ENCODE measurements at regions not wholly inside any gene's neighbourhood (a gene's known extent, or its start where the extent isn't known, plus 50 kb on each side); places are given as distances from the start of the nearest gene placed in this dataset.

- DNase-seq (ENCODE audit: insufficient read length) (no peak), FAIRE-seq (no peak)
- TF ChIP-seq POLR2A (IDR thresholded peaks at IDR 0.05; ENCODE audit: low read depth, low read length) (no peak), POLR2AphosphoS5 (IDR thresholded peaks at IDR 0.05; ENCODE audit: low read depth, low read length) (no peak), TAF1 (IDR thresholded peaks at IDR 0.05; ENCODE audit: borderline replicate concordance, low read depth, low read length) (no peak)
Observed at GRCh38 chr4:107213880-107214279, 177.8 kb upstream of the DKK2 start.

DNA sequence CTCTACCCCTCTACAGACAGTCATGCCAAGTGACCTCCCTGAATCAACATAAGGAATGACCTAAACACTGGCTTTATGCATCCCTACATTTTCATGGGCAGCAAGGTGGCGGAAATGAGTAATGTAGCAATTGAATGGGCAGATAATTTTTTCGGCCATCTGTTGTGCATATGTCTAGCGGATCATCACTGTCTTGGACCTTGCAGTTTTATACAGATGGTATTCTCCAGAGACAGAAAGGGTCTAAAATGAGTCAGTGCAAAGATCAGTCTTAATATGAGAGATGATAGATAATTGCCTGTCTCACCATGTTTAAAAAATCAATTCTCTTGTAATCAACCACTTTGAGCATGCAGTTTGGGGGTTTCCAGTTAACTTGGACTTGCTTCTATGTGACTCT is 177.3 kb upstream of the DKK2 start:
- no peak for FAIRE-seq
- DNase-seq (ENCODE audit: insufficient read length), result no peak
- TF ChIP-seq POLR2AphosphoS5 (IDR thresholded peaks at IDR 0.05; ENCODE audit: low read depth, low read length), result no peak
- no peak for TF ChIP-seq POLR2A (IDR thresholded peaks at IDR 0.05; ENCODE audit: low read depth, low read length)
- TF ChIP-seq TAF1 (IDR thresholded peaks at IDR 0.05; ENCODE audit: borderline replicate concordance, low read depth, low read length), result no peak

- FAIRE-seq, result no peak
- TF ChIP-seq POLR2A (IDR thresholded peaks at IDR 0.05; ENCODE audit: low read depth, low read length) (no peak), TAF1 (IDR thresholded peaks at IDR 0.05; ENCODE audit: borderline replicate concordance, low read depth, low read length) (no peak), POLR2AphosphoS5 (IDR thresholded peaks at IDR 0.05; ENCODE audit: low read depth, low read length) (no peak)
- DNase-seq (ENCODE audit: insufficient read length), result no peak
Observed at GRCh38 chr4:107212565-107212964, 176.5 kb upstream of the DKK2 start.

GRCh38 chr4:107210450-107211239 is 174.5 kb upstream of the DKK2 start:
- no peak for TF ChIP-seq TAF1 (IDR thresholded peaks at IDR 0.05; ENCODE audit: borderline replicate concordance, low read depth, low read length)
- TF ChIP-seq POLR2AphosphoS5 (IDR thresholded peaks at IDR 0.05; ENCODE audit: low read depth, low read length), result no peak
- no peak for TF ChIP-seq POLR2A (IDR thresholded peaks at IDR 0.05; ENCODE audit: low read depth, low read length)
- DNase-seq (ENCODE audit: insufficient read length) (no peak), FAIRE-seq (no peak)

GRCh38 chr4:107203733-107204132 is 167.6 kb upstream of the DKK2 start:
- DNase-seq (ENCODE audit: insufficient read length) (no peak), FAIRE-seq (no peak)
- TF ChIP-seq TAF1 (IDR thresholded peaks at IDR 0.05; ENCODE audit: borderline replicate concordance, low read depth, low read length), result no peak
- no peak for TF ChIP-seq POLR2A (IDR thresholded peaks at IDR 0.05; ENCODE audit: low read depth, low read length)
- no peak for TF ChIP-seq POLR2AphosphoS5 (IDR thresholded peaks at IDR 0.05; ENCODE audit: low read depth, low read length)

DNA sequence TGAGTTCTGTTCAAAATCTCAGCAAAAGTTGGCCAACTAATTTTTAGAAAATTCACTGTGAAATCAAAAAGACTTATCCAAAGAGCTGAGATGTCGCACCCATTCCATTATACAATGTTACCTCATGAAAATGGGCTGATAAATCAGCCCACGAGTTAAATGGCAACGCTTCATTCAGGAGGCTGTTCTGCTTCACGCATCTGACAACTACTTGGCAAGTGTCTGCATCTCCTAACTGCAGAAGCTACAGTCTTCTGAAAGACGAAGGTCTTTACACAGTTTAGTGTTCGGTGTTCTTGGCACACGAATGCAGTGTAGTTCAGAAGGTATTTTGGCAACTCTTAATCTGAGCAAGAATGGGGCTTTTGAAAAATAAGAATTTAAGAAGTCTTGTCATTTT is 166.6 kb upstream of the DKK2 start:
- no peak for DNase-seq (ENCODE audit: insufficient read length)
- no peak for FAIRE-seq
- TF ChIP-seq POLR2A (IDR thresholded peaks at IDR 0.05; ENCODE audit: low read depth, low read length) (no peak), TAF1 (IDR thresholded peaks at IDR 0.05; ENCODE audit: borderline replicate concordance, low read depth, low read length) (no peak), POLR2AphosphoS5 (IDR thresholded peaks at IDR 0.05; ENCODE audit: low read depth, low read length) (no peak)

GRCh38 chr4:107197121-107197520 is 161.0 kb upstream of the DKK2 start:
- no peak for DNase-seq (ENCODE audit: insufficient read length)
- TF ChIP-seq POLR2A (IDR thresholded peaks at IDR 0.05; ENCODE audit: low read depth, low read length) (no peak), TAF1 (IDR thresholded peaks at IDR 0.05; ENCODE audit: borderline replicate concordance, low read depth, low read length) (no peak), POLR2AphosphoS5 (IDR thresholded peaks at IDR 0.05; ENCODE audit: low read depth, low read length) (no peak)
- no peak for FAIRE-seq

- no peak for DNase-seq (ENCODE audit: insufficient read length)
- TF ChIP-seq POLR2AphosphoS5 (IDR thresholded peaks at IDR 0.05; ENCODE audit: low read depth, low read length) (no peak), POLR2A (IDR thresholded peaks at IDR 0.05; ENCODE audit: low read depth, low read length) (no peak), TAF1 (IDR thresholded peaks at IDR 0.05; ENCODE audit: borderline replicate concordance, low read depth, low read length) (no peak)
- no peak for FAIRE-seq
Observed at GRCh38 chr4:107196312-107196711, 160.2 kb upstream of the DKK2 start.

DNA sequence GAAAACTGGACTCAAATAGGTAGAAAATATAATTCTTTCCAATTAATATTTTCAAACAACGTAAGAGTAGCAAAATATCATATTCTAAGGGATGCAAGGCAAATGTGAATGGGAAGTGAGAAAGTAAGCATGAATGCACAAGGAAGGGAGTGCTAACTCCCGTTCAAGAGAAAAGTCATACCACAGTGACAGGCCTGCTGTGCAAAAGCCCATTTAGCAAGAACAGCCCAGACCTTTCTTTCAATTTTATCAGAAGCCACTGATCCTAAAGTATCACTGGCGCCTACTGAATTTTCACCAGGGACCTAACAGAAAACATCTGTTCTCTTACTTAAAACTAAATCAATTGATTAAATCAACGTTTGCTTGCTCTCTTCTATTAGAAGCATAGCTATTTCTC is 157.9 kb upstream of the DKK2 start:
- no peak for DNase-seq (ENCODE audit: insufficient read length)
- TF ChIP-seq POLR2A (IDR thresholded peaks at IDR 0.05; ENCODE audit: low read depth, low read length), result no peak
- TF ChIP-seq TAF1 (IDR thresholded peaks at IDR 0.05; ENCODE audit: borderline replicate concordance, low read depth, low read length), result no peak
- no peak for TF ChIP-seq POLR2AphosphoS5 (IDR thresholded peaks at IDR 0.05; ENCODE audit: low read depth, low read length)
- FAIRE-seq, result no peak

DNA sequence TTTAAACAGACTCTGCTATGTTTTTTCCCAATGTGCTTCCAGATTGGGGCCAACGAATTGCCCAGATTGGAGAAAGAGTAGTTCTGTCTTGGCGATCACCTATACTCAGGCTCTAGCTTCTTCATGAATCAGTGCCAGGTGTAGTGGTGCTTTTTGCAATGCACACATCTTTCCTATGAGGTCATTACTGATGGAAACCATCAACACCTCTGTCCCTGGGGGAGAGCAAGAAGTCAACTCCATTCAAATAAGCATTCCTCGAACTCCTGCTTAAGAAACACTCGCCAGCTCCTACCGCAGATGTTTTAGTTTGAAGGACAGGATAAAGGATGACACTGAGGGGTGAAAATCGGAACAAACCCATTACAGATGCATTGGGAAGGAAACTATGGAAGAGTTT is 156.5 kb upstream of the DKK2 start:
- FAIRE-seq (no peak), DNase-seq (ENCODE audit: insufficient read length) (no peak)
- TF ChIP-seq TAF1 (IDR thresholded peaks at IDR 0.05; ENCODE audit: borderline replicate concordance, low read depth, low read length) (no peak), POLR2A (IDR thresholded peaks at IDR 0.05; ENCODE audit: low read depth, low read length) (no peak), POLR2AphosphoS5 (IDR thresholded peaks at IDR 0.05; ENCODE audit: low read depth, low read length) (no peak)

GRCh38 chr4:107187091-107187490 is 151.0 kb upstream of the DKK2 start:
- DNase-seq (ENCODE audit: insufficient read length) (no peak), FAIRE-seq (no peak)
- no peak for TF ChIP-seq TAF1 (IDR thresholded peaks at IDR 0.05; ENCODE audit: borderline replicate concordance, low read depth, low read length)
- TF ChIP-seq POLR2AphosphoS5 (IDR thresholded peaks at IDR 0.05; ENCODE audit: low read depth, low read length), result no peak
- no peak for TF ChIP-seq POLR2A (IDR thresholded peaks at IDR 0.05; ENCODE audit: low read depth, low read length)

DNA sequence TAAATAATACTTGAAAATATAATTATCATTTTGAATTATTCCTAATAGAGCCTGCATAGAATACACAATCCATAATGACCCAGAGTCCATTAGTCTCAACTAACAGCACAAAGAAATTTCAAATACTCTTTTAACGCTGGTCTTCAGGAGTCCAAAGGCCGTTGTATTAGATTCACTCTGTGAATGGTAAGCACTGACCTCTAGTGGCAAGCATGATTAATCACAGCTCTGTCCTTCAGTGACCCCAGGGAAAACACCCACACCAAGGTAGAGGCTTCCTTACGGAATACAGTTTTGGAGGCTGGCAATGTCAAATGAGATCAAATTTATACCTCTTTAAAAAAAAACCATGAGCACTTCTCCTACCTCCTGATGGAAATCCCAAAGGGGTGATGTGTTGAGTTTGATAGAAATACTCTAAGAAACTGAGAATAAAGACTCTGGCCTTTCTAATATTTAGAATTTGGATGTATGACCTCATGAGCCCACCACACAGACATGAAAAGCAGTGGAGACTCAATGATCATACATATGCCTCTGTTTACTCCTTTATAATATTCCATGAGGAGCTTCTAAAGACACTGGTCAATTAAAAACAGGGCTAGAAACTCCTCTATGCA is 147.2 kb upstream of the DKK2 start:
- DNase-seq (ENCODE audit: insufficient read length), result no peak
- FAIRE-seq, result peak; percentile 71
- TF ChIP-seq TAF1 (IDR thresholded peaks at IDR 0.05; ENCODE audit: borderline replicate concordance, low read depth, low read length), result no peak
- TF ChIP-seq POLR2AphosphoS5 (IDR thresholded peaks at IDR 0.05; ENCODE audit: low read depth, low read length), result no peak
- no peak for TF ChIP-seq POLR2A (IDR thresholded peaks at IDR 0.05; ENCODE audit: low read depth, low read length)
